ENCODE measurements at regions not wholly inside any gene's neighbourhood (a gene's known extent, or its start where the extent isn't known, plus 50 kb on each side); places are given as distances from the start of the nearest gene placed in this dataset.
A peak's percentile ranks its signal among the peaks of the same experiment; 100 is the strongest.
"Not testable (repeated sequence)": the region's sequence is repeated elsewhere in the genome, so short reads cannot be mapped to it uniquely, and the experiment has no call there.

GRCh38 chr4:83196921-83197320 lies 82.4 kb upstream of the PLAC8 start:
- H3K4me3 ChIP-seq (ENCODE audit: low read depth in 2 of 2, low read length in 2 of 2) = no peak overlapping the region
- TF ChIP-seq CTCF (IDR thresholded peaks at IDR 0.05) = no peak
- no peak for TF ChIP-seq POLR2AphosphoS5 (IDR thresholded peaks at IDR 0.05; ENCODE audit: low read depth, low read length)
- no peak for TF ChIP-seq TCF7L2 (IDR thresholded peaks at IDR 0.05; ENCODE audit: low read depth, low read length)
- TF ChIP-seq SIN3A (IDR thresholded peaks at IDR 0.05; ENCODE audit: borderline replicate concordance, insufficient read depth, low read depth, low read length) = no peak
- TF ChIP-seq REST (IDR thresholded peaks at IDR 0.05; ENCODE audit: insufficient read depth in 1 of 2, low read depth in 2 of 2, low read length in 1 of 2) = no peak
- peak overlapping the region; percentile 45; the same call in 1 of the 2 replicates for H3K27ac ChIP-seq (ENCODE audit: low read length)
- no peaks in the 10 kb centered on the region for H3K9me3 ChIP-seq (ENCODE audit: control insufficient read depth, insufficient read depth, low read depth, low read length)
- intact Hi-C loops (cut with micrococcal nuclease; ENCODE audit: unreplicated experiment) (no loop called here), in situ Hi-C loops (cut with HindIII; ENCODE audit: low pct_unique_long_range_greater_than_20kb, low sequenced_read_pairs) (no loop called here)
- no TSS peak for BruUV-seq (replicated peaks)
- no peaks in the 10 kb centered on the region for H3K4me1 ChIP-seq (ENCODE audit: control insufficient read depth, insufficient read depth, low read length)
- H3K36me3 ChIP-seq (ENCODE audit: control insufficient read depth, insufficient read depth, low read length) = no peaks in the 10 kb centered on the region
- DNase-seq (ENCODE audit: low read depth, low spot score) = no peak
- ChIA-PET CTCF (no interaction called here), POLR2A (no interaction called here)
- no peak for ATAC-seq
- H3K27me3 ChIP-seq (ENCODE audit: control insufficient read depth, insufficient read depth, low read length) = no peaks in the 10 kb centered on the region

GRCh38 chr4:83195269-83195668 lies 80.7 kb upstream of the PLAC8 start:
- no peaks in the 10 kb centered on the region for H3K27me3 ChIP-seq (ENCODE audit: control insufficient read depth, insufficient read depth, low read length)
- H3K4me3 ChIP-seq (ENCODE audit: low read depth in 2 of 2, low read length in 2 of 2) = no peak overlapping the region
- no peak overlapping the region for H3K27ac ChIP-seq (ENCODE audit: low read length)
- no TSS peak for BruUV-seq (replicated peaks)
- no peaks in the 10 kb centered on the region for H3K36me3 ChIP-seq (ENCODE audit: control insufficient read depth, insufficient read depth, low read length)
- no peaks in the 10 kb centered on the region for H3K4me1 ChIP-seq (ENCODE audit: control insufficient read depth, insufficient read depth, low read length)
- no peak for DNase-seq (ENCODE audit: low read depth, low spot score)
- POLR2A ChIA-PET = no interaction called here
- in situ Hi-C loops (cut with HindIII; ENCODE audit: low pct_unique_long_range_greater_than_20kb, low sequenced_read_pairs) (no loop called here), intact Hi-C loops (cut with micrococcal nuclease; ENCODE audit: unreplicated experiment) (no loop called here)
- CTCF ChIA-PET = no interaction called here
- TF ChIP-seq POLR2AphosphoS5 (IDR thresholded peaks at IDR 0.05; ENCODE audit: low read depth, low read length) (no peak), CTCF (IDR thresholded peaks at IDR 0.05) (no peak), REST (IDR thresholded peaks at IDR 0.05; ENCODE audit: insufficient read depth in 1 of 2, low read depth in 2 of 2, low read length in 1 of 2) (no peak), SIN3A (IDR thresholded peaks at IDR 0.05; ENCODE audit: borderline replicate concordance, insufficient read depth, low read depth, low read length) (no peak), TCF7L2 (IDR thresholded peaks at IDR 0.05; ENCODE audit: low read depth, low read length) (no peak)
- no peaks in the 10 kb centered on the region for H3K9me3 ChIP-seq (ENCODE audit: control insufficient read depth, insufficient read depth, low read depth, low read length)
- ATAC-seq = no peak

GRCh38 chr4:83194588-83194987 lies 80.1 kb upstream of the PLAC8 start:
- DNase-seq (ENCODE audit: low read depth, low spot score); POLR2A ChIA-PET; CTCF ChIA-PET; H3K4me1 ChIP-seq (ENCODE audit: control insufficient read depth, insufficient read depth, low read length); H3K27me3 ChIP-seq (ENCODE audit: control insufficient read depth, insufficient read depth, low read length); H3K36me3 ChIP-seq (ENCODE audit: control insufficient read depth, insufficient read depth, low read length); H3K4me3 ChIP-seq (ENCODE audit: low read depth in 2 of 2, low read length in 2 of 2); H3K27ac ChIP-seq (ENCODE audit: low read length); ATAC-seq; in situ Hi-C loops (cut with HindIII; ENCODE audit: low pct_unique_long_range_greater_than_20kb, low sequenced_read_pairs); BruUV-seq (replicated peaks); H3K9me3 ChIP-seq (ENCODE audit: control insufficient read depth, insufficient read depth, low read depth, low read length); intact Hi-C loops (cut with micrococcal nuclease; ENCODE audit: unreplicated experiment): not testable (repeated sequence)

All from Panc1 (cell line).